Osteoblast (primary cell): ENCODE measurements at regions not wholly inside any gene's neighbourhood (a gene's known extent, or its start where the extent isn't known, plus 50 kb on each side); places are given as distances from the start of the nearest gene placed in this dataset.

ENCODE experiments used
- DNase-seq: peaks from one replicate; pipeline ENCODE4 v3.0.0; 2011; ENCODE audit warnings: low spot score, mixed read lengths; ENCODE audit not compliant: insufficient read length; ENCODE audit errors: missing footprints
- H2AFZ ChIP-seq: 2 replicates; pipeline ENCODE4 v1.6.0; 2011; ENCODE audit warnings: mild to moderate bottlenecking, low read length
- H3K27ac ChIP-seq: 2 replicates; pipeline ENCODE4 v1.5.1; 2011; ENCODE audit warnings: mild to moderate bottlenecking, low read depth, low read length, moderate library complexity
- H3K27me3 ChIP-seq: 2 replicates; pipeline ENCODE4 v1.6.0; 2012; ENCODE audit warnings: mild to moderate bottlenecking, control low read depth, inconsistent platforms, low read length, moderate library complexity; ENCODE audit not compliant: insufficient read depth
- H3K36me3 ChIP-seq: 2 replicates; pipeline ENCODE4 v1.5.1; 2011; ENCODE audit warnings: mild to moderate bottlenecking, low read length, control low read depth, moderate library complexity; ENCODE audit not compliant: insufficient read depth
- H3K4me1 ChIP-seq: 2 replicates; pipeline ENCODE4 v1.5.1; 2011; ENCODE audit warnings: mild to moderate bottlenecking, low read length, control low read depth, moderate library complexity; ENCODE audit not compliant: insufficient read depth
- H3K4me2 ChIP-seq: 2 replicates; pipeline ENCODE4 v1.6.0; 2011; ENCODE audit warnings: mild to moderate bottlenecking, low read length; ENCODE audit not compliant: insufficient read depth
- H3K4me3 ChIP-seq: fragments of 200-600 bp; sonication (generic); 3 replicates; pipeline ENCODE4 v1.5.1; 2012; ENCODE audit warnings: mild to moderate bottlenecking, low read length, inconsistent platforms; ENCODE audit not compliant: insufficient read depth
- H3K79me2 ChIP-seq: 2 replicates; pipeline ENCODE4 v1.6.0; 2012; ENCODE audit warnings: mild to moderate bottlenecking, low read length, control low read depth, inconsistent platforms; ENCODE audit not compliant: insufficient read depth
- H3K9me3 ChIP-seq: 2 replicates; pipeline ENCODE4 v1.5.1; 2011; ENCODE audit warnings: low read depth, low read length, control low read depth
- H4K20me1 ChIP-seq: 2 replicates; pipeline ENCODE4 v1.6.0; 2012; ENCODE audit warnings: mild to moderate bottlenecking, low read length, control low read depth; ENCODE audit not compliant: insufficient read depth
- TF ChIP-seq, protein P1 (sequence below): IDR thresholded peaks from 2 replicates; pipeline ENCODE4 v1.5.1; 2011; ENCODE audit warnings: mild to moderate bottlenecking, low read depth, low read length, moderate library complexity; ENCODE audit errors: extremely low read depth

DNA sequence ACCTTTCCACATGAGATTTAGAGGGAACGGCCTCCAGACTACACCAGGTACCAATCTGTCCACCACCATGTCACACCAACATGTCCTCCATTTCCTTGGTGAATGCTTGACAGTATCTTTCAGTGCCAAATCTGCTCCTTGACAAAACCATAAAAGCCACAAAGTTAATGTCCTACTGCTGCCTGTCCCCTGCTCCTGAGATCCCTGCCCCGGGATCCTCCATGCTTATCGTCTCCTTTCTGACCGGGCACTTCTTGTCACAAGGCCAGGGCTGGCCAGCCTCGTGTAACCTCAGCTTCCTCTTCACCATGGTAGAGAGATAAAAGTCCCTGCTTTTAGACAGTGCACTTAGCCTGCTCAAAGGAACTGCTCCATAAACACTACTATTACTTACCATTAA, 136.2 kb downstream of the NAV1 start:
- Histone ChIP-seq H3K27me3 (no peaks in the 10 kb centered on the region), H3K27ac (peak overlapping the region; percentile 13), H3K9me3 (no peaks in the 10 kb centered on the region), H3K4me2 (no peak overlapping the region), H2AFZ (no peak overlapping the region), H3K4me1 (peaks cover 31% of the 10 kb centered on the region), H4K20me1 (peaks cover 92% of the 10 kb centered on the region), H3K79me2 (peaks cover 100% of the 10 kb centered on the region), H3K36me3 (peaks cover 21% of the 10 kb centered on the region), H3K4me3 (no peak overlapping the region)
- no peak for DNase-seq
- TF ChIP-seq, protein P1, sequence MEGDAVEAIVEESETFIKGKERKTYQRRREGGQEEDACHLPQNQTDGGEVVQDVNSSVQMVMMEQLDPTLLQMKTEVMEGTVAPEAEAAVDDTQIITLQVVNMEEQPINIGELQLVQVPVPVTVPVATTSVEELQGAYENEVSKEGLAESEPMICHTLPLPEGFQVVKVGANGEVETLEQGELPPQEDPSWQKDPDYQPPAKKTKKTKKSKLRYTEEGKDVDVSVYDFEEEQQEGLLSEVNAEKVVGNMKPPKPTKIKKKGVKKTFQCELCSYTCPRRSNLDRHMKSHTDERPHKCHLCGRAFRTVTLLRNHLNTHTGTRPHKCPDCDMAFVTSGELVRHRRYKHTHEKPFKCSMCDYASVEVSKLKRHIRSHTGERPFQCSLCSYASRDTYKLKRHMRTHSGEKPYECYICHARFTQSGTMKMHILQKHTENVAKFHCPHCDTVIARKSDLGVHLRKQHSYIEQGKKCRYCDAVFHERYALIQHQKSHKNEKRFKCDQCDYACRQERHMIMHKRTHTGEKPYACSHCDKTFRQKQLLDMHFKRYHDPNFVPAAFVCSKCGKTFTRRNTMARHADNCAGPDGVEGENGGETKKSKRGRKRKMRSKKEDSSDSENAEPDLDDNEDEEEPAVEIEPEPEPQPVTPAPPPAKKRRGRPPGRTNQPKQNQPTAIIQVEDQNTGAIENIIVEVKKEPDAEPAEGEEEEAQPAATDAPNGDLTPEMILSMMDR = no peak

DNA sequence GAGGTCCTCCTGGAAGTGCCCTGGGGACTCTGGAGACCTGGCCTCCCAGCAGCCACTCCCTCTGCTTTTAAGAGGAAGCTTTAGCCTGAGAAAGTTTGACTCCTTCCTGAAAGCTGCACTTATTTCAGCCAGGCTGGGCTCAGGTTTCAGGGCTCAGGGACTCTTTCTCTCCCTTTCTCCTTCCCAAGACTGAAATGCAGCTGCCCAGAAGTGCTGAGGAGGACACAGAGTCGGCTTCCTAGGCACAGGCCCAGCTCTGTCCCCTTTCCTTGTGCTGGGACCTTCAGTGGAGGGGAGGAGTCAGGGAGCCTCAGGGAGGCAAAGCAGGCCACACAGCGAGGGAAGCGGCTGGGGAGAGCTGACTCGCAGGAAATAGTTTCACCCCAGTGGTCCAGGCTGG, 137.3 kb downstream of the NAV1 start:
- H3K27ac ChIP-seq = peak overlapping the region; percentile 69
- H3K9me3 ChIP-seq = no peaks in the 10 kb centered on the region
- H3K4me1 ChIP-seq = peaks cover 31% of the 10 kb centered on the region
- peaks cover 90% of the 10 kb centered on the region for H4K20me1 ChIP-seq
- H3K79me2 ChIP-seq = peaks cover 98% of the 10 kb centered on the region
- no peak overlapping the region for H3K4me3 ChIP-seq
- peak overlapping the region; percentile 41 for H3K4me2 ChIP-seq
- peaks cover 21% of the 10 kb centered on the region for H3K36me3 ChIP-seq
- no peak overlapping the region for H2AFZ ChIP-seq
- no peaks in the 10 kb centered on the region for H3K27me3 ChIP-seq
- TF ChIP-seq, protein P1 = no peak
- DNase-seq = no peak

DNA sequence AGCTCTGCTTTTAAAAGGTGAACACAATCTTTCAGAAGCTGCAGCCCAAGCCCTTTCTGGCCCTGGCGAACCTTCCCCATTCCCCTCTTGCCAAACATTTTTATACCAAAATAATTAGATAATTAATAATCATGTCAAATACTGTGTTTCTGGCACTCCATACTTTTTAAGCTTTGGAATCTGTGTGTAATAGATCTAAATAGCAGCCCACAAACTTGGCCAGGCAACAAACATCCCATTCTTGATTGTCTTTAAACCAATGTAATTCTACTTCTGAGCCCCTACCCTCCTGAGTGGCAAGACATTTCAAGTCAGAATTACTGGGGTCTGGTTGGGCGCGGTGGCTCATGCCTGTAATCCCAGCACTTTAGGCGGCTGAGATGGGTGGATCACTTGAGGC, 137.7 kb downstream of the NAV1 start:
- DNase-seq = no peak
- peaks cover 31% of the 10 kb centered on the region for H3K4me1 ChIP-seq
- peaks cover 85% of the 10 kb centered on the region for H4K20me1 ChIP-seq
- H2AFZ ChIP-seq = no peak overlapping the region
- H3K36me3 ChIP-seq = peaks cover 21% of the 10 kb centered on the region
- H3K4me3 ChIP-seq = no peak overlapping the region
- no peaks in the 10 kb centered on the region for H3K27me3 ChIP-seq
- H3K79me2 ChIP-seq = peaks cover 98% of the 10 kb centered on the region
- no peaks in the 10 kb centered on the region for H3K9me3 ChIP-seq
- TF ChIP-seq, protein P1 = no peak
- peak overlapping the region; percentile 69 for H3K27ac ChIP-seq
- peak overlapping the region; percentile 41 for H3K4me2 ChIP-seq

DNA sequence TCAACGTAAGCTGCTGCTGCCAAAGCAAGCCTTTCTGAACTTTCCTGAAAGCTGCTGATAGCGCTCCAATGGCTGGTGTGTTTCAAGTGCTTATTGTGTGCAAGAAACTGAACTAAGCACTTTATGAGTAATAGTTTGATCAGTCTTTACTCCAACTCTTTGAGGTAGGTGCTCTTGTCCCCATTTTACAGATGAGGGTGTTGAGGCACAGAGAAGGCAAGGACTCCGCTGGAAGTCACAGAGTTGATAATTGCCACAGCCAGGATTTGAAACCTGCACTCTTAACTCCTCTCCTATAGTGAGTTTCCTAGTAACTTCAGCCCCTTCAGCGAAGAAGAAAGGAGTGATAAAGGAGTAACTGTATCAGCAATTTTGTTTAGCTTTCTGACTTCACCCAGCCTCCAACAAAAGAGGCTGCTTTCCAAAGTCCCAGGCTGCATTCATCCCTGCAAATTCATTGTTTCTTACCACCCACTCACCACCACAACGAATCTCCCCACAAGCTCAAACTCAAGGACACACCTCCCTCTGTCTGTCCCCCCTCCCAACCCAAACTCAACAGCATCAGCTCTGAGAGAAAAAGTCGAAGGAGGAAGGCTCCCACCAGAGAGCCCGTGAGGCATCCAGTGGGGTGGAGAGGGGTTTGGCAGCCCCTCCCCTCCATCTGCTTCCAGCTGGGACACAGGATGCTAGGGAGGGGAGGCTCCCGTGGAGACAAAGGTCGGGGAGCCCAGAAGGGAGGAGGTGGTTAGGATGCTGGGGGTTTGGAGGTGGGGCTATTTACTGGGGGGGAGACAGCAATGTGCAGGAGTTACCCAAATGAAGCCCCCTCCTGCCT, 139.6 kb downstream of the NAV1 start:
- TF ChIP-seq, protein P1 = no peak
- Histone ChIP-seq H3K4me2 (no peak overlapping the region), H3K79me2 (peaks cover 96% of the 10 kb centered on the region), H3K36me3 (peaks cover 15% of the 10 kb centered on the region), H3K27me3 (no peaks in the 10 kb centered on the region), H4K20me1 (peaks cover 79% of the 10 kb centered on the region), H3K4me1 (peaks cover 31% of the 10 kb centered on the region), H3K27ac (no peak overlapping the region), H2AFZ (no peak overlapping the region), H3K4me3 (no peak overlapping the region), H3K9me3 (no peaks in the 10 kb centered on the region)
- DNase-seq = no peak
